ENCODE measurements at regions not wholly inside any gene's neighbourhood (a gene's known extent, or its start where the extent isn't known, plus 50 kb on each side); places are given as distances from the start of the nearest gene placed in this dataset.
"Not testable (repeated sequence)": the region's sequence is repeated elsewhere in the genome, so short reads cannot be mapped to it uniquely, and the experiment has no call there.

GRCh38 chr10:124190476-124190875 is 97.1 kb upstream of the CHST15 start:
- DNase-seq (ENCODE audit: low spot score in 2 of 2); H3K27ac Mint-ChIP-seq; H3K36me3 Mint-ChIP-seq; ATAC-seq; H3K9me3 Mint-ChIP-seq: not testable (repeated sequence)

GRCh38 chr10:124186956-124187355 is 93.6 kb upstream of the CHST15 start:
- Mint-ChIP-seq H3K27ac (no peak overlapping the region), H3K36me3 (no peaks in the 10 kb centered on the region), H3K9me3 (no peaks in the 10 kb centered on the region)
- ATAC-seq: no peak
- no peak for DNase-seq (ENCODE audit: low spot score in 2 of 2)

- no peak for DNase-seq (ENCODE audit: low spot score in 2 of 2)
- Mint-ChIP-seq H3K27ac (no peak overlapping the region), H3K36me3 (no peaks in the 10 kb centered on the region), H3K9me3 (no peaks in the 10 kb centered on the region)
- no peak for ATAC-seq
These were observed 91.7 kb upstream of the CHST15 start for GRCh38 chr10:124185084-124185483.

- Mint-ChIP-seq H3K9me3 (no peaks in the 10 kb centered on the region), H3K36me3 (no peaks in the 10 kb centered on the region), H3K27ac (no peak overlapping the region)
- DNase-seq (ENCODE audit: low spot score in 2 of 2) (no peak), ATAC-seq (no peak)
These were observed 90.9 kb upstream of the CHST15 start for GRCh38 chr10:124184208-124184830.

- ATAC-seq (no peak), DNase-seq (ENCODE audit: low spot score in 2 of 2) (no peak)
- Mint-ChIP-seq H3K9me3 (no peaks in the 10 kb centered on the region), H3K36me3 (no peaks in the 10 kb centered on the region), H3K27ac (no peak overlapping the region)
These were observed 90.2 kb upstream of the CHST15 start for GRCh38 chr10:124183617-124184016.

- no peak for ATAC-seq
These were observed 88.7 kb upstream of the CHST15 start for GRCh38 chr10:124182088-124182541.

GRCh38 chr10:124181656-124182055 is 88.3 kb upstream of the CHST15 start:
- Mint-ChIP-seq H3K9me3 (no peaks in the 10 kb centered on the region), H3K27ac (no peak overlapping the region), H3K36me3 (no peaks in the 10 kb centered on the region)
- ATAC-seq (no peak), DNase-seq (ENCODE audit: low spot score in 2 of 2) (no peak)

More at GRCh38 chr10:124182088-124182541, 88.7 kb upstream of the CHST15 start:
- no peak for DNase-seq (ENCODE audit: low spot score in 2 of 2)
- H3K9me3 Mint-ChIP-seq: no peaks in the 10 kb centered on the region
- H3K27ac Mint-ChIP-seq: no peak overlapping the region
- no peaks in the 10 kb centered on the region for H3K36me3 Mint-ChIP-seq

- DNase-seq (ENCODE audit: low spot score in 2 of 2) (no peak), ATAC-seq (peak; percentile 79 to 92)
- no peak overlapping the region for H3K27ac Mint-ChIP-seq
- H3K9me3 Mint-ChIP-seq: no peaks in the 10 kb centered on the region
- H3K36me3 Mint-ChIP-seq: no peaks in the 10 kb centered on the region
These were observed 87.7 kb upstream of the CHST15 start for GRCh38 chr10:124180947-124181549.

GRCh38 chr10:124180044-124180745 is 86.8 kb upstream of the CHST15 start:
- DNase-seq (ENCODE audit: low spot score in 2 of 2): no peak
- peak in 1 of 2 donors; percentile 4 for ATAC-seq
- H3K27ac Mint-ChIP-seq: no peak overlapping the region
- H3K36me3 Mint-ChIP-seq: no peaks in the 10 kb centered on the region
- no peaks in the 10 kb centered on the region for H3K9me3 Mint-ChIP-seq

- no peak overlapping the region for H3K27ac Mint-ChIP-seq
- ATAC-seq (no peak), DNase-seq (ENCODE audit: low spot score in 2 of 2) (no peak)
- no peaks in the 10 kb centered on the region for H3K36me3 Mint-ChIP-seq
- no peaks in the 10 kb centered on the region for H3K9me3 Mint-ChIP-seq
These were observed 86.1 kb upstream of the CHST15 start for GRCh38 chr10:124179308-124180043.

- Mint-ChIP-seq H3K9me3 (no peaks in the 10 kb centered on the region), H3K36me3 (no peaks in the 10 kb centered on the region), H3K27ac (no peak overlapping the region)
- ATAC-seq (no peak), DNase-seq (ENCODE audit: low spot score in 2 of 2) (no peak)
These were observed 83.8 kb upstream of the CHST15 start for GRCh38 chr10:124177180-124177518.

GRCh38 chr10:124176349-124177179 is 83.2 kb upstream of the CHST15 start:
- DNase-seq (ENCODE audit: low spot score in 2 of 2) (no peak), ATAC-seq (no peak)
- Mint-ChIP-seq H3K27ac (no peak overlapping the region), H3K9me3 (no peaks in the 10 kb centered on the region), H3K36me3 (no peaks in the 10 kb centered on the region)

GRCh38 chr10:124175701-124176348 is 82.4 kb upstream of the CHST15 start:
- Mint-ChIP-seq H3K36me3 (no peaks in the 10 kb centered on the region), H3K27ac (no peak overlapping the region), H3K9me3 (no peaks in the 10 kb centered on the region)
- ATAC-seq: peak in 1 of 2 donors; percentile 35
- no peak for DNase-seq (ENCODE audit: low spot score in 2 of 2)

GRCh38 chr10:124174673-124175645 is 81.6 kb upstream of the CHST15 start:
- DNase-seq (ENCODE audit: low spot score in 2 of 2): no peak
- Mint-ChIP-seq H3K36me3 (no peaks in the 10 kb centered on the region), H3K9me3 (no peaks in the 10 kb centered on the region), H3K27ac (peak overlapping the region in 1 of 2 donors; percentile 62)
- ATAC-seq: no peak

GRCh38 chr10:124174071-124174566 is 80.7 kb upstream of the CHST15 start:
- ATAC-seq: no peak
- Mint-ChIP-seq H3K9me3 (no peaks in the 10 kb centered on the region), H3K36me3 (no peaks in the 10 kb centered on the region), H3K27ac (no peak overlapping the region)
- no peak for DNase-seq (ENCODE audit: low spot score in 2 of 2)
